IMR-90 (cell line): ENCODE measurements at regions not wholly inside any gene's neighbourhood (a gene's known extent, or its start where the extent isn't known, plus 50 kb on each side); places are given as distances from the start of the nearest gene placed in this dataset.

Experiments used
- ATAC-seq: fragments of 200-7000 bp; cut with Tn5 transposase; 2 replicates; pipeline ENCODE4 v1.9.1; 2020; ENCODE audit warnings: low read depth, mild to moderate bottlenecking, moderate library complexity
- BruUV-seq: library from RNA; stranded (reverse); fragments of 400-500 nt; replicated peaks from 2 replicates; lab custom pipeline; 2021; lab: Mats Ljungman, UMichigan
- CTCF ChIA-PET: fragments of 300-600 bp; formaldehyde crosslinking; extraction: SDS; loops from one replicate; lab custom pipeline; 2021; ENCODE audit warnings: antibody characterized with exemption; lab: Yijun Ruan, JAX
- POLR2A ChIA-PET: fragments of 300-600 bp; sonication (Branson Sonifier 250); formaldehyde crosslinking; loops from one replicate; lab custom pipeline; 2022; ENCODE audit warnings: antibody characterized with exemption; ENCODE audit not compliant: unreplicated experiment; lab: Charles Lee
- DNase-seq: peaks from one replicate; pipeline ENCODE4 v3.0.0; 2013
- H2AFZ ChIP-seq: replicated peaks from 2 replicates; pipeline ENCODE3; 2013; ENCODE audit warnings: low read length, mild to moderate bottlenecking; ENCODE audit not compliant: poor library complexity
- H2AK5ac ChIP-seq: 2 replicates; pipeline ENCODE4 v1.6.1; 2013; ENCODE audit warnings: low read depth, low read length, inconsistent platforms
- H2AK9ac ChIP-seq: replicated peaks from 2 replicates; pipeline ENCODE3; 2013; ENCODE audit warnings: mild to moderate bottlenecking, low read depth, low read length, moderate library complexity; ENCODE audit not compliant: poor library complexity
- H2BK120ac ChIP-seq: 2 replicates; pipeline ENCODE4 v1.6.1; 2013; ENCODE audit warnings: low read depth, low read length, inconsistent platforms
- H2BK15ac ChIP-seq: 3 replicates; pipeline ENCODE4 v1.6.1; 2013; ENCODE audit warnings: low read depth, low read length, inconsistent platforms
- H2BK20ac ChIP-seq: 2 replicates; pipeline ENCODE4 v1.6.1; 2013; ENCODE audit warnings: low read depth, mild to moderate bottlenecking, inconsistent platforms, low read length, moderate library complexity
- H2BK5ac ChIP-seq: 2 replicates; pipeline ENCODE4 v1.6.1; 2013; ENCODE audit warnings: mild to moderate bottlenecking, low read depth, low read length, inconsistent platforms; ENCODE audit not compliant: poor library complexity, severe bottlenecking
- H3K14ac ChIP-seq: replicated peaks from 2 replicates; pipeline ENCODE4 v1.6.1; 2013; ENCODE audit warnings: low read depth, low read length, inconsistent platforms
- H3K18ac ChIP-seq: 2 replicates; pipeline ENCODE4 v1.6.1; 2013; ENCODE audit warnings: low read depth, low read length, control low read depth
- H3K23ac ChIP-seq: 2 replicates; pipeline ENCODE4 v1.6.1; 2013; ENCODE audit warnings: low read depth, low read length, inconsistent platforms
- H3K27ac ChIP-seq: 2 replicates; pipeline ENCODE4 v1.5.1; 2013; ENCODE audit warnings: mild to moderate bottlenecking, control low read depth, low read length; ENCODE audit not compliant: insufficient read depth
- H3K27me3 ChIP-seq: 2 replicates; pipeline ENCODE4 v1.6.1; 2013; ENCODE audit warnings: low read length; ENCODE audit not compliant: control insufficient read depth, insufficient read depth
- H3K36me3 ChIP-seq: 2 replicates; pipeline ENCODE4 v1.6.1; 2013; ENCODE audit warnings: low read length, mixed read lengths; ENCODE audit not compliant: control insufficient read depth, insufficient read depth
- H3K4ac ChIP-seq: 2 replicates; pipeline ENCODE4 v1.6.1; 2013; ENCODE audit warnings: low read depth, low read length, inconsistent platforms
- H3K4me1 ChIP-seq: 2 replicates; pipeline ENCODE4 v1.6.1; 2013; ENCODE audit warnings: low read length, mixed read lengths; ENCODE audit not compliant: control insufficient read depth, insufficient read depth
- H3K4me2 ChIP-seq: 2 replicates; pipeline ENCODE4 v1.6.1; 2013; ENCODE audit warnings: low read depth, mild to moderate bottlenecking, control low read depth, low read length, moderate library complexity
- H3K4me3 ChIP-seq: 2 replicates; pipeline ENCODE4 v1.5.1; 2013; ENCODE audit warnings: low read depth, mild to moderate bottlenecking, control low read depth, low read length, moderate library complexity; ENCODE audit not compliant: insufficient read depth
- H3K56ac ChIP-seq: 2 replicates; pipeline ENCODE4 v1.6.1; 2013; ENCODE audit warnings: low read length, inconsistent platforms; ENCODE audit not compliant: insufficient read depth; ENCODE audit errors: extremely low read depth
- H3K79me1 ChIP-seq, 2 experiments: 2 replicates each; pipeline ENCODE4 v1.6.1; 2013; ENCODE audit warnings: low read length in 2 of 2, inconsistent platforms in 1 of 2, low read depth in 1 of 2
- H3K9ac ChIP-seq: 2 replicates; pipeline ENCODE4 v1.6.1; 2013; ENCODE audit warnings: low read depth, low read length, control low read depth
- H3K9me1 ChIP-seq: 2 replicates; pipeline ENCODE4 v1.6.1; 2013; ENCODE audit warnings: low read length, inconsistent platforms; ENCODE audit not compliant: insufficient read depth
- H3K9me3 ChIP-seq: 2 replicates; pipeline ENCODE4 v1.6.1; 2013; ENCODE audit warnings: low read length; ENCODE audit not compliant: control insufficient read depth, insufficient read depth
- H4K20me1 ChIP-seq: 2 replicates; pipeline ENCODE4 v1.6.1; 2013; ENCODE audit warnings: low read length, inconsistent platforms; ENCODE audit not compliant: insufficient read depth
- H4K5ac ChIP-seq: 2 replicates; pipeline ENCODE4 v1.6.1; 2013; ENCODE audit warnings: mild to moderate bottlenecking, low read depth, low read length, control low read depth
- H4K8ac ChIP-seq, 2 experiments: 2 replicates each; pipeline ENCODE4 v1.6.1; 2013; ENCODE audit warnings: low read depth in 2 of 2, low read length in 2 of 2, control low read depth in 1 of 2, inconsistent platforms in 1 of 2
- H4K91ac ChIP-seq: 2 replicates; pipeline ENCODE4 v1.6.1; 2013; ENCODE audit warnings: low read depth, low read length, inconsistent platforms; ENCODE audit not compliant: insufficient read depth
- BHLHE40 ChIP-seq: fragments of 150-350 bp; IDR thresholded peaks from 2 replicates; pipeline ENCODE4 v1.6.1; 2016; ENCODE audit warnings: mild to moderate bottlenecking, low read depth, low read length
- CEBPB ChIP-seq: IDR thresholded peaks from 2 replicates; pipeline ENCODE4 v1.6.1; 2012; ENCODE audit warnings: low read depth, low read length, improper control_type of control experiment
- CHD1 ChIP-seq: IDR thresholded peaks from 2 replicates; pipeline ENCODE4 v1.6.1; 2012; ENCODE audit warnings: low read depth, low read length, improper control_type of control experiment
- ELK1 ChIP-seq: fragments of 150-350 bp; IDR thresholded peaks from 2 replicates; pipeline ENCODE4 v1.6.1; 2016; ENCODE audit warnings: low read depth, mild to moderate bottlenecking, low read length, moderate library complexity, borderline replicate concordance
- FOS ChIP-seq: fragments of 150-350 bp; IDR thresholded peaks from 2 replicates; pipeline ENCODE4 v1.6.1; 2016; ENCODE audit warnings: low read depth, low read length
- MAFK ChIP-seq: IDR thresholded peaks from 2 replicates; pipeline ENCODE4 v1.6.1; 2012; ENCODE audit warnings: low read depth, low read length, improper control_type of control experiment
- MXI1 ChIP-seq: IDR thresholded peaks from 2 replicates; pipeline ENCODE4 v1.6.1; 2012; ENCODE audit warnings: low read depth, mild to moderate bottlenecking, low read length, moderate library complexity, borderline replicate concordance
- NFE2L2 ChIP-seq: fragments of 150-350 bp; IDR thresholded peaks from 2 replicates; pipeline ENCODE4 v1.6.1; 2016; ENCODE audit warnings: low read depth, mild to moderate bottlenecking, low read length
- POLR2A ChIP-seq: IDR thresholded peaks from 2 replicates; pipeline ENCODE4 v1.6.1; 2012; ENCODE audit warnings: mild to moderate bottlenecking, low read depth, low read length
- RCOR1 ChIP-seq: IDR thresholded peaks from 2 replicates; pipeline ENCODE4 v1.6.1; 2012; ENCODE audit warnings: mild to moderate bottlenecking, low read length, improper control_type of control experiment; ENCODE audit not compliant: insufficient replicate concordance
- RFX5 ChIP-seq: IDR thresholded peaks from 2 replicates; pipeline ENCODE4 v1.8.0; 2012; ENCODE audit warnings: low read depth, mild to moderate bottlenecking, low read length, moderate library complexity
- SMC3 ChIP-seq: fragments of 150-350 bp; IDR thresholded peaks from 2 replicates; pipeline ENCODE4 v1.6.1; 2016; ENCODE audit warnings: low read depth, mild to moderate bottlenecking, antibody characterized with exemption, low read length, moderate library complexity
- WGBS, 2 experiments: methylation state at CpG; one replicate each; pipeline versions ENCODE4 v1.1.5 to v1.1.7; 2013; ENCODE audit warnings: missing lambda C conversion rate in 2 of 2; ENCODE audit not compliant: insufficient read length in 1 of 2; ENCODE audit errors: extremely low coverage in 2 of 2; 5-methylcytosine and 5-hydroxymethylcytosine counted together
- dilution Hi-C: fragments of 300-500 bp; cut with HindIII; formaldehyde crosslinking; loops from one replicate; pipeline ENCODE4 v1.14.3; 2018; ENCODE audit warnings: low sequenced_read_pairs; ENCODE audit not compliant: unreplicated experiment
- in situ Hi-C: fragments of 300-500 bp; cut with MboI; formaldehyde crosslinking; loops from 3 replicates; pipeline ENCODE4 v1.14.3; 2019; ENCODE audit warnings: low sequenced_read_pairs, inconsistent platforms, mixed read lengths
- intact Hi-C: fragments of 100-400 bp; cut with micrococcal nuclease; formaldehyde crosslinking; loops from 2 replicates; pipeline ENCODE4 v1.10.0; 2022
- TF ChIP-seq, protein P1 (sequence below): conservative IDR thresholded peaks from 2 replicates; pipeline ENCODE4 v1.5.1; 2012; ENCODE audit warnings: mild to moderate bottlenecking, low read depth, low read length, improper control_type of control experiment
- TF ChIP-seq, protein P2 (sequence below): fragments of 150-350 bp; IDR thresholded peaks from 2 replicates; pipeline ENCODE4 v1.6.1; 2017; ENCODE audit warnings: mild to moderate bottlenecking, antibody characterized with exemption, low read length, low read depth

DNA sequence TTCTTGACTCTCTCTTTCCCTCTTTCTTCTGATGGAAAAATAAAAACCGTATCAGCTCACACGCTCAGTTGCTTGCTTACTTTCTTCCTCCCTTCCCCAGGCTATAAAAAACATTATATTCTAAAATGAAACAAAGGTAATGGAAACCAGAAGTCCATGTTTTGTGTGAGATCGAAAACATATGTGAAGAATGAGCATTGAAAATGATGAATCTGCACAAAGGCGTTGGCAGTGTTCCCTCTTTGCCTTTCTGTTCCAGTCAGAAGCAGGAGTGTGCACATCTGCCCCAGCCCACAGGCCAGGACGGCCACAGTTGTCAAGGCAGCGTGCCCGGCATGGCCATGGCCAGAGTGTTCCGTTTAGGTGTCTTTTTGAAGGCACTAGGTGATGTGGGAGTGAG lies 185.3 kb upstream of the USP24 start:
- Histone ChIP-seq H3K56ac (no peak overlapping the region), H4K20me1 (no peaks in the 10 kb centered on the region), H3K27me3 (no peaks in the 10 kb centered on the region), H3K4ac (no peak overlapping the region), H3K27ac (no peak overlapping the region), H3K4me3 (no peak overlapping the region), H2BK120ac (no peak overlapping the region), H3K4me1 (no peaks in the 10 kb centered on the region), H3K9me1 (0 out of 2 replicates have a peak, but pooled peaks cover 5% of the 10 kb centered on the region), H3K79me1 (no peaks in the 10 kb centered on the region), H3K9ac (no peak overlapping the region), H2AK5ac (no peak overlapping the region), H2AFZ (no peak overlapping the region), H3K14ac (no peak overlapping the region), H4K5ac (no peak overlapping the region), H2BK15ac (no peak overlapping the region), H3K9me3 (no peaks in the 10 kb centered on the region), H2AK9ac (no peak overlapping the region), H3K36me3 (no peaks in the 10 kb centered on the region), H3K18ac (no peak overlapping the region), H3K23ac (no peak overlapping the region), H4K8ac (no peak overlapping the region), H4K91ac (no peak overlapping the region), H3K4me2 (no peak overlapping the region), H2BK20ac (no peak overlapping the region), H2BK5ac (no peak overlapping the region)
- no peak for DNase-seq
- BruUV-seq: no TSS peak
- no CpG with 5 or more reads among the region's 8 CpGs for WGBS, 2 experiments
- CTCF ChIA-PET: no interaction called here
- dilution Hi-C loops: no loop called here
- POLR2A ChIA-PET: no interaction called here
- intact Hi-C loops: no loop called here
- TF ChIP-seq CHD1 (no peak), RFX5 (no peak), NFE2L2 (no peak), FOS (no peak), SMC3 (no peak), MAFK (no peak), POLR2A (no peak), BHLHE40 (no peak), MXI1 (no peak), RCOR1 (no peak), CEBPB (no peak), ELK1 (no peak)
- TF ChIP-seq, protein P1, sequence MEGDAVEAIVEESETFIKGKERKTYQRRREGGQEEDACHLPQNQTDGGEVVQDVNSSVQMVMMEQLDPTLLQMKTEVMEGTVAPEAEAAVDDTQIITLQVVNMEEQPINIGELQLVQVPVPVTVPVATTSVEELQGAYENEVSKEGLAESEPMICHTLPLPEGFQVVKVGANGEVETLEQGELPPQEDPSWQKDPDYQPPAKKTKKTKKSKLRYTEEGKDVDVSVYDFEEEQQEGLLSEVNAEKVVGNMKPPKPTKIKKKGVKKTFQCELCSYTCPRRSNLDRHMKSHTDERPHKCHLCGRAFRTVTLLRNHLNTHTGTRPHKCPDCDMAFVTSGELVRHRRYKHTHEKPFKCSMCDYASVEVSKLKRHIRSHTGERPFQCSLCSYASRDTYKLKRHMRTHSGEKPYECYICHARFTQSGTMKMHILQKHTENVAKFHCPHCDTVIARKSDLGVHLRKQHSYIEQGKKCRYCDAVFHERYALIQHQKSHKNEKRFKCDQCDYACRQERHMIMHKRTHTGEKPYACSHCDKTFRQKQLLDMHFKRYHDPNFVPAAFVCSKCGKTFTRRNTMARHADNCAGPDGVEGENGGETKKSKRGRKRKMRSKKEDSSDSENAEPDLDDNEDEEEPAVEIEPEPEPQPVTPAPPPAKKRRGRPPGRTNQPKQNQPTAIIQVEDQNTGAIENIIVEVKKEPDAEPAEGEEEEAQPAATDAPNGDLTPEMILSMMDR: no peak
- TF ChIP-seq, protein P2, sequence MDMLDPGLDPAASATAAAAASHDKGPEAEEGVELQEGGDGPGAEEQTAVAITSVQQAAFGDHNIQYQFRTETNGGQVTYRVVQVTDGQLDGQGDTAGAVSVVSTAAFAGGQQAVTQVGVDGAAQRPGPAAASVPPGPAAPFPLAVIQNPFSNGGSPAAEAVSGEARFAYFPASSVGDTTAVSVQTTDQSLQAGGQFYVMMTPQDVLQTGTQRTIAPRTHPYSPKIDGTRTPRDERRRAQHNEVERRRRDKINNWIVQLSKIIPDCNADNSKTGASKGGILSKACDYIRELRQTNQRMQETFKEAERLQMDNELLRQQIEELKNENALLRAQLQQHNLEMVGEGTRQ: no peak
- ATAC-seq: no peak
- in situ Hi-C loops: no loop called here
